Stomach (tissue), 8 donors: ENCODE measurements at regions not wholly inside any gene's neighbourhood (a gene's known extent, or its start where the extent isn't known, plus 50 kb on each side); places are given as distances from the start of the nearest gene placed in this dataset.

Source experiments
- DNase-seq, 2 donors: peaks; one replicate each; pipeline versions ENCODE4 v3.0.0 to v3.0.0-alpha.2; 2013 to 2019
- H3K27ac ChIP-seq, 5 donors: fragments of 200-600 bp in 4 of 5; sonication (generic) in 4 of 5; one replicate each; pipeline ENCODE4 v1.5.1; 2013 to 2019; ENCODE audit warnings: mild to moderate bottlenecking in 1 of 5, moderate library complexity in 1 of 5
- H3K27me3 ChIP-seq, 3 donors: fragments of 200-600 bp; sonication (generic); one replicate each; pipeline ENCODE4 v1.5.1; 2017 to 2019; ENCODE audit warnings: mixed run types in 1 of 3
- H3K36me3 ChIP-seq, 4 donors: fragments of 200-600 bp; sonication (generic); 1 replicate in 3 of 4; 2 replicates in 1 of 4; pipeline ENCODE4 v1.5.1; 2016 to 2019
- H3K4me1 ChIP-seq, 4 donors: fragments of 200-600 bp; sonication (generic); one replicate each; pipeline ENCODE4 v1.5.1; 2016 to 2019
- H3K4me3 ChIP-seq, 4 donors: fragments of 200-600 bp; sonication (generic) in 3 of 4; one replicate each; pipeline ENCODE4 v1.5.1; 2016 to 2019; ENCODE audit warnings: mild to moderate bottlenecking in 1 of 4
- H3K9me3 ChIP-seq, 4 donors: fragments of 200-600 bp; sonication (generic); one replicate each; pipeline ENCODE4 v1.5.1; 2016 to 2019
- CTCF ChIP-seq, 7 experiments: fragments of 450-650 bp in 4 of 7; fragments of 200-600 bp in 3 of 7; sonication (generic) in 3 of 7; IDR thresholded peaks; one replicate each; pipeline ENCODE4 v1.5.1; 2016 to 2019; ENCODE audit warnings: antibody characterized with exemption in 7 of 7, control low read depth in 2 of 7, mild to moderate bottlenecking in 1 of 7
- EP300 ChIP-seq: sonication (generic); formaldehyde crosslinking; IDR thresholded peaks from one replicate; pipeline ENCODE4 v1.6.1; 2017; ENCODE audit warnings: antibody characterized with exemption
- POLR2A ChIP-seq, 4 donors: fragments of 450-650 bp; IDR thresholded peaks; one replicate each; pipeline ENCODE4 v1.6.1; 2016; ENCODE audit warnings: antibody characterized with exemption in 4 of 4, control low read depth in 2 of 4, mild to moderate bottlenecking in 1 of 4, moderate library complexity in 1 of 4
- POLR2AphosphoS5 ChIP-seq, 3 donors: sonication (generic); formaldehyde crosslinking; IDR thresholded peaks; one replicate each; pipeline ENCODE4 v1.6.1; 2016; ENCODE audit warnings: antibody characterized with exemption in 3 of 3
- WGBS, 5 donors: extraction: QIAGEN DNeasy Blood & Tissue Kit in 3 of 5; methylation state at CpG; one replicate each; pipeline versions ENCODE4 v1.1.5 to v1.1.7; 2013 to 2018; 5-methylcytosine and 5-hydroxymethylcytosine counted together
- intact Hi-C: fragments of 100-400 bp; cut with DNase I; formaldehyde crosslinking; loops from one replicate; pipeline ENCODE4 v1.15.1; 2023; ENCODE audit warnings: low total_unique reads
- donor health status: healthy with polysubstance abuse.
- donor health status: Bipolar disorder and iron deficiency.
- donor health status: healthy.

- H3K36me3 ChIP-seq: no peaks in the 10 kb centered on the region
- H3K4me1 ChIP-seq: no peaks in the 10 kb centered on the region
- H3K4me3 ChIP-seq: no peak overlapping the region
- H3K27me3 ChIP-seq: no peaks in the 10 kb centered on the region
- H3K9me3 ChIP-seq: no peaks in the 10 kb centered on the region
- intact Hi-C loops: no loop called here
- 64 to 85% (median 71%) methylated on average over 2 of the region's 2 CpGs for WGBS, 5 donors
- no peak for DNase-seq
- H3K27ac ChIP-seq: no peak overlapping the region
- TF ChIP-seq CTCF (IDR thresholded peaks at IDR 0.05) (no peak), POLR2AphosphoS5 (IDR thresholded peaks at IDR 0.05) (no peak), POLR2A (IDR thresholded peaks at IDR 0.05) (no peak), EP300 (no peak)
Measured at GRCh38 chr4:159577241-159577640, 474.4 kb downstream of the RAPGEF2 start.

GRCh38 chr4:159582685-159583084, 479.8 kb downstream of the RAPGEF2 start:
- Histone ChIP-seq H3K36me3 (no peaks in the 10 kb centered on the region), H3K27me3 (no peaks in the 10 kb centered on the region), H3K4me1 (no peaks in the 10 kb centered on the region), H3K27ac (no peak overlapping the region), H3K9me3 (peaks cover 0 to 24% (median 16%) of the 10 kb centered on the region in 4 donors), H3K4me3 (no peak overlapping the region)
- no peak for DNase-seq
- intact Hi-C loops: no loop called here
- TF ChIP-seq CTCF (IDR thresholded peaks at IDR 0.05): no peak
- no peak for TF ChIP-seq POLR2AphosphoS5 (IDR thresholded peaks at IDR 0.05)
- no peak for TF ChIP-seq EP300
- no peak for TF ChIP-seq POLR2A (IDR thresholded peaks at IDR 0.05)

GRCh38 chr4:159592898-159593556, 490.1 kb downstream of the RAPGEF2 start:
- Histone ChIP-seq H3K9me3 (no peaks in the 10 kb centered on the region), H3K27me3 (no peaks in the 10 kb centered on the region), H3K36me3 (no peaks in the 10 kb centered on the region), H3K27ac (no peak overlapping the region), H3K4me1 (no peaks in the 10 kb centered on the region), H3K4me3 (no peak overlapping the region)
- intact Hi-C loops: no loop called here
- no peak for DNase-seq
- no peak for TF ChIP-seq POLR2A (IDR thresholded peaks at IDR 0.05)
- TF ChIP-seq EP300: no peak
- TF ChIP-seq CTCF (IDR thresholded peaks at IDR 0.05): no peak
- TF ChIP-seq POLR2AphosphoS5 (IDR thresholded peaks at IDR 0.05): no peak
- WGBS, 5 donors: 59 to 78% (median 66%) methylated on average over 2 of the region's 2 CpGs

GRCh38 chr4:159593681-159594080, 490.8 kb downstream of the RAPGEF2 start:
- no peaks in the 10 kb centered on the region for H3K9me3 ChIP-seq
- WGBS, 5 donors: 27 to 44% (median 30%) methylated on average over 4 of the region's 4 CpGs
- no peak overlapping the region for H3K4me3 ChIP-seq
- no peak for DNase-seq
- TF ChIP-seq CTCF (IDR thresholded peaks at IDR 0.05) (no peak), POLR2AphosphoS5 (IDR thresholded peaks at IDR 0.05) (no peak), POLR2A (IDR thresholded peaks at IDR 0.05) (no peak), EP300 (no peak)
- intact Hi-C loops: no loop called here
- no peaks in the 10 kb centered on the region for H3K36me3 ChIP-seq
- H3K4me1 ChIP-seq: no peaks in the 10 kb centered on the region
- H3K27me3 ChIP-seq: no peaks in the 10 kb centered on the region
- H3K27ac ChIP-seq: no peak overlapping the region
